Chondrocyte (in vitro differentiated cells): ENCODE measurements at regions not wholly inside any gene's neighbourhood (a gene's known extent, or its start where the extent isn't known, plus 50 kb on each side); places are given as distances from the start of the nearest gene placed in this dataset.

Experiments
- DNase-seq: peaks from one replicate; pipeline ENCODE4 v3.0.0; 2021; ENCODE audit warnings: mixed read lengths, low spot score
- H3K27ac Mint-ChIP-seq: one replicate; pipeline ENCODE4 v1.8.0; 2021; ENCODE audit warnings: mild to moderate bottlenecking, moderate library complexity, mixed read lengths; ENCODE audit not compliant: unreplicated experiment
- H3K27me3 Mint-ChIP-seq: 2 replicates; pipeline ENCODE4 v1.8.0; 2021; ENCODE audit warnings: low read depth, mixed read lengths
- H3K36me3 Mint-ChIP-seq: 2 replicates; pipeline ENCODE4 v1.8.0; 2021; ENCODE audit warnings: low read depth, mixed read lengths
- H3K4me1 Mint-ChIP-seq: 2 replicates; pipeline ENCODE4 v1.8.0; 2021; ENCODE audit warnings: low read depth, mild to moderate bottlenecking, mixed read lengths
- H3K4me3 Mint-ChIP-seq: one replicate; pipeline ENCODE4 v1.8.0; 2021; ENCODE audit warnings: mild to moderate bottlenecking, moderate library complexity, mixed read lengths; ENCODE audit not compliant: unreplicated experiment
- H3K9me3 Mint-ChIP-seq: 2 replicates; pipeline ENCODE4 v1.8.0; 2021; ENCODE audit warnings: low read depth, mixed read lengths
- CTCF ChIP-seq: fragments of 200-600 bp; sonication (generic); IDR thresholded peaks from 2 replicates; pipeline ENCODE4 v1.5.0; 2021; ENCODE audit warnings: antibody characterized with exemption, mild to moderate bottlenecking, moderate library complexity

GRCh38 chr5:121691478-121691877, 160.2 kb upstream of the FTMT start:
- Mint-ChIP-seq H3K4me1 (no peaks in the 10 kb centered on the region), H3K9me3 (no peaks in the 10 kb centered on the region), H3K27me3 (peaks cover 14% of the 10 kb centered on the region), H3K27ac (no peak overlapping the region), H3K4me3 (no peak overlapping the region), H3K36me3 (no peaks in the 10 kb centered on the region)
- no peak for DNase-seq
- TF ChIP-seq CTCF, result no peak

- Mint-ChIP-seq H3K36me3 (no peaks in the 10 kb centered on the region), H3K4me3 (no peak overlapping the region), H3K27me3 (peaks cover 13% of the 10 kb centered on the region), H3K27ac (no peak overlapping the region), H3K9me3 (no peaks in the 10 kb centered on the region), H3K4me1 (no peaks in the 10 kb centered on the region)
- no peak for DNase-seq
- TF ChIP-seq CTCF, result no peak
Observed at GRCh38 chr5:121692158-121692557, 159.5 kb upstream of the FTMT start.

GRCh38 chr5:121693864-121694263, 157.8 kb upstream of the FTMT start:
- TF ChIP-seq CTCF, result no peak
- no peak for DNase-seq
- Mint-ChIP-seq H3K27me3 (peaks cover 10% of the 10 kb centered on the region), H3K27ac (no peak overlapping the region), H3K36me3 (no peaks in the 10 kb centered on the region), H3K4me1 (no peaks in the 10 kb centered on the region), H3K9me3 (no peaks in the 10 kb centered on the region), H3K4me3 (no peak overlapping the region)

GRCh38 chr5:121695307-121695706, 156.4 kb upstream of the FTMT start:
- H3K27ac Mint-ChIP-seq, result no peak overlapping the region
- H3K4me3 Mint-ChIP-seq, result no peak overlapping the region
- peaks cover 8% of the 10 kb centered on the region for H3K27me3 Mint-ChIP-seq
- H3K4me1 Mint-ChIP-seq, result no peaks in the 10 kb centered on the region
- no peak for TF ChIP-seq CTCF
- no peak for DNase-seq
- no peaks in the 10 kb centered on the region for H3K9me3 Mint-ChIP-seq
- H3K36me3 Mint-ChIP-seq, result no peaks in the 10 kb centered on the region

GRCh38 chr5:121698690-121699089, 153.0 kb upstream of the FTMT start:
- Mint-ChIP-seq H3K36me3 (no peaks in the 10 kb centered on the region), H3K27me3 (peaks cover 5% of the 10 kb centered on the region), H3K4me1 (no peaks in the 10 kb centered on the region), H3K4me3 (no peak overlapping the region), H3K9me3 (no peaks in the 10 kb centered on the region), H3K27ac (no peak overlapping the region)
- TF ChIP-seq CTCF, result no peak
- no peak for DNase-seq
